GM19463 (cell line): ENCODE measurements at regions not wholly inside any gene's neighbourhood (a gene's known extent, or its start where the extent isn't known, plus 50 kb on each side); places are given as distances from the start of the nearest gene placed in this dataset.
"Not testable (repeated sequence)": the region's sequence is repeated elsewhere in the genome, so short reads cannot be mapped to it uniquely, and the experiment has no call there.

Experiments
- ATAC-seq: cut with Tn5 transposase; IDR thresholded peaks from one replicate; pipeline ENCODE4 v1.9.1; 2021; ENCODE audit warnings: mild to moderate bottlenecking, moderate library complexity; ENCODE audit not compliant: unreplicated experiment

GRCh38 chr10:57605948-57606485, 661.7 kb downstream of the IPMK start:
- ATAC-seq, result no peak

GRCh38 chr10:57599440-57599839, 668.3 kb downstream of the IPMK start:
- no peak for ATAC-seq

- no peak for ATAC-seq
These were observed 673.6 kb downstream of the IPMK start for GRCh38 chr10:57593983-57594573.

- ATAC-seq, result peak; percentile 73
These were observed 687.8 kb downstream of the IPMK start for GRCh38 chr10:57579926-57580325.

GRCh38 chr10:57562211-57562610, 705.5 kb downstream of the IPMK start:
- ATAC-seq, result no peak

GRCh38 chr10:57551774-57552173, 715.9 kb downstream of the IPMK start:
- not testable (repeated sequence) for ATAC-seq

- no peak for ATAC-seq
These were observed 732.4 kb downstream of the IPMK start for GRCh38 chr10:57535306-57535705.

- no peak for ATAC-seq
These were observed 754.1 kb downstream of the IPMK start for GRCh38 chr10:57513637-57514036.

- no peak for ATAC-seq
These were observed 759.9 kb downstream of the IPMK start for GRCh38 chr10:57507788-57508187.

- no peak for ATAC-seq
These were observed 761.1 kb downstream of the IPMK start for GRCh38 chr10:57506414-57507094.

- no peak for ATAC-seq
These were observed 773.2 kb downstream of the IPMK start for GRCh38 chr10:57494486-57494885.

GRCh38 chr10:57482259-57482658, 785.4 kb downstream of the IPMK start:
- no peak for ATAC-seq

- no peak for ATAC-seq
These were observed 794.7 kb downstream of the IPMK start for GRCh38 chr10:57472823-57473619.

- ATAC-seq, result no peak
These were observed 798.7 kb downstream of the IPMK start for GRCh38 chr10:57468894-57469432.

- ATAC-seq, result no peak
These were observed 802.5 kb downstream of the IPMK start for GRCh38 chr10:57465155-57465554.

GRCh38 chr10:57460540-57460939, 807.2 kb downstream of the IPMK start:
- ATAC-seq, result no peak

GRCh38 chr10:57457972-57458512, 809.7 kb downstream of the IPMK start:
- ATAC-seq, result no peak

- ATAC-seq, result no peak
These were observed 837.3 kb downstream of the IPMK start for GRCh38 chr10:57430376-57430775.

GRCh38 chr10:57420881-57421280, 846.8 kb downstream of the IPMK start:
- no peak for ATAC-seq

GRCh38 chr10:57418476-57418875, 849.2 kb downstream of the IPMK start:
- ATAC-seq, result no peak

- no peak for ATAC-seq
These were observed 871.8 kb downstream of the IPMK start for GRCh38 chr10:57395923-57396322.
